ENCODE measurements at regions not wholly inside any gene's neighbourhood (a gene's known extent, or its start where the extent isn't known, plus 50 kb on each side); places are given as distances from the start of the nearest gene placed in this dataset.

- Histone ChIP-seq H4K20me1 (replicated peaks in 1 of 2; ENCODE audit: control insufficient read depth in 1 of 2, insufficient read depth in 2 of 2, low read length in 2 of 2) (no peaks in the 10 kb centered on the region), H3K27me3 (replicated peaks in 1 of 4; ENCODE audit: control insufficient read depth in 3 of 4, extremely low read depth in 1 of 4, insufficient read depth in 3 of 4, low read length in 3 of 4) (no peaks in the 10 kb centered on the region), H2BK5ac (ENCODE audit: low read depth, low read length) (no peak overlapping the region), H3K4me1 (replicated peaks in 1 of 4; ENCODE audit: control insufficient read depth in 3 of 4, insufficient read depth in 4 of 4, low read length in 3 of 4) (no peaks in the 10 kb centered on the region), H3K79me2 (ENCODE audit: control insufficient read depth in 1 of 2, insufficient read depth in 2 of 2, low read length in 2 of 2) (no peaks in the 10 kb centered on the region), H4K5ac (ENCODE audit: insufficient read length, low read depth, low read length) (no peak overlapping the region), H3K18ac (ENCODE audit: extremely low read depth, low read length) (no peak overlapping the region), H2BK12ac (ENCODE audit: low read depth, low read length) (no peak overlapping the region), H3K4me3 (ENCODE audit: extremely low read depth in 1 of 4, insufficient read depth in 2 of 4, low read depth in 3 of 4, low read length in 4 of 4) (no peak overlapping the region), H2BK20ac (ENCODE audit: low read length) (no peak overlapping the region), H3K4ac (replicated peaks; ENCODE audit: insufficient read length, low read depth, low read length) (no peak overlapping the region), H2AK5ac (ENCODE audit: low read depth, low read length) (no peak overlapping the region), H3K79me1 (ENCODE audit: low read depth, low read length) (no peaks in the 10 kb centered on the region), H3K56ac (replicated peaks; ENCODE audit: insufficient read length, low read depth, low read length) (no peak overlapping the region), H3K9ac (replicated peaks in 1 of 4; ENCODE audit: extremely low read depth in 1 of 4, low read depth in 3 of 4, low read length in 3 of 4) (no peak overlapping the region), H4K8ac (ENCODE audit: extremely low read depth, insufficient read depth, low read length) (no peak overlapping the region), H3K23me2 (ENCODE audit: low read depth, low read length) (no peaks in the 10 kb centered on the region), H3K36me3 (ENCODE audit: control insufficient read depth in 2 of 4, insufficient read depth in 4 of 4, low read length in 3 of 4) (no peaks in the 10 kb centered on the region), H3K4me2 (ENCODE audit: insufficient read depth in 1 of 2, low read depth in 2 of 2, low read length in 2 of 2) (no peak overlapping the region), H3K9me3 (ENCODE audit: insufficient read depth in 2 of 2, low read depth in 1 of 2, low read length in 1 of 2) (no peaks in the 10 kb centered on the region), H4K91ac (replicated peaks; ENCODE audit: insufficient read length, low read length) (no peak overlapping the region), H3K14ac (ENCODE audit: insufficient read length) (no peak overlapping the region), H3K23ac (ENCODE audit: insufficient read length) (no peak overlapping the region), H2AFZ (ENCODE audit: low read length) (no peak overlapping the region), H2BK120ac (replicated peaks; ENCODE audit: low read depth, low read length) (no peak overlapping the region), H2BK15ac (ENCODE audit: low read length) (no peak overlapping the region), H3K27ac (ENCODE audit: low read depth, low read length) (no peak overlapping the region)
- ChIA-PET CTCF (ENCODE audit: partially characterized antibody) (no interaction called here), POLR2A (ENCODE audit: partially characterized antibody) (no interaction called here)
- no peak for DNase-seq (ENCODE audit: low read depth in 1 of 2, low spot score in 2 of 2)
- FAIRE-seq = no peak
- 85% methylated on average over 3 of the region's 3 CpGs; no CpG with 5 or more reads in 1 of the 2 experiments for WGBS, 2 experiments (ENCODE audit: extremely low coverage in 1 of 2, insufficient coverage in 1 of 2, insufficient read length in 1 of 2, insufficient replicate concordance in 2 of 2, low coverage in 1 of 2, low lambda C conversion rate in 2 of 2, missing lambda C conversion rate in 1 of 2)
- TF ChIP-seq TAF1 (IDR thresholded peaks at IDR 0.05; ENCODE audit: low read depth, low read length) = no peak
- TF ChIP-seq RNF2 (IDR thresholded peaks at IDR 0.05; ENCODE audit: borderline replicate concordance, low read depth, low read length, missing control alignments, poor library complexity, severe bottlenecking) = no peak
- no peak for TF ChIP-seq CTBP2 (IDR thresholded peaks at IDR 0.05; ENCODE audit: borderline replicate concordance, insufficient read depth, insufficient read length, low read length)
- TF ChIP-seq PHF8 (conservative IDR thresholded peaks at IDR 0.05; ENCODE audit: low read depth, low read length) = no peak
- no peak for TF ChIP-seq ASH2L (IDR thresholded peaks at IDR 0.05; ENCODE audit: low read length)
- TF ChIP-seq MAFK (IDR thresholded peaks at IDR 0.05; ENCODE audit: low read depth, low read length) = no peak
- no peak for TF ChIP-seq KDM5A (IDR thresholded peaks at IDR 0.05; ENCODE audit: low read length)
- no peak for TF ChIP-seq GTF2F1 (IDR thresholded peaks at IDR 0.05; ENCODE audit: borderline replicate concordance, low read depth, low read length)
- TF ChIP-seq E2F6 (IDR thresholded peaks at IDR 0.05) = no peak
- no peak for TF ChIP-seq KDM4A (IDR thresholded peaks at IDR 0.05; ENCODE audit: low read depth, low read length, severe bottlenecking)
- no peak for TF ChIP-seq POU5F1 (IDR thresholded peaks at IDR 0.05; ENCODE audit: low read depth, low read length)
- TF ChIP-seq HDAC2 (IDR thresholded peaks at IDR 0.05; ENCODE audit: borderline replicate concordance in 1 of 2, low read depth in 2 of 2, low read length in 2 of 2) = no peak
- no peak for TF ChIP-seq BRCA1 (IDR thresholded peaks at IDR 0.05; ENCODE audit: low read depth, low read length)
- no peak for TF ChIP-seq SRF (IDR thresholded peaks at IDR 0.05; ENCODE audit: low read depth, low read length)
Measured at GRCh38 chr7:19530852-19531251, 178.0 kb downstream of the POLR1F start.

Data from H1 (cell line).